ENCODE measurements at regions not wholly inside any gene's neighbourhood (a gene's known extent, or its start where the extent isn't known, plus 50 kb on each side); places are given as distances from the start of the nearest gene placed in this dataset.

DNA sequence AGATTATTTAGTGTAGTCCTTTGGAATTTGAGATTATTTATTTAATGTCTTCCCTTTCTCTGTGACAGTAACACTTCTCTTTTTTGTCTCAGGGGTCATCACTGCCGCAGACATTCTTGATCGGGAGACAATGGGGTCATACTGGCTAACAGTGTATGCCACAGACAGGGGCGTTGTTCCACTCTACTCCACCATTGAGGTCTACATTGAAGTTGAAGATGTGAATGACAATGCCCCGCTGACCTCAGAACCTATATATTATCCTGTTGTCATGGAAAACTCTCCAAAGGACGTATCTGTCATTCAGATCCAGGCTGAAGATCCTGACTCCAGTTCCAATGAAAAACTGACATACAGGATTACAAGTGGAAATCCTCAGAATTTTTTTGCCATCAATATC is 299.9 kb downstream of the FAT3 start:
- TF ChIP-seq, protein P1, sequence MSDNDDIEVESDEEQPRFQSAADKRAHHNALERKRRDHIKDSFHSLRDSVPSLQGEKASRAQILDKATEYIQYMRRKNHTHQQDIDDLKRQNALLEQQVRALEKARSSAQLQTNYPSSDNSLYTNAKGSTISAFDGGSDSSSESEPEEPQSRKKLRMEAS (IDR thresholded peaks at IDR 0.05): no peak
- TF ChIP-seq, protein P2, sequence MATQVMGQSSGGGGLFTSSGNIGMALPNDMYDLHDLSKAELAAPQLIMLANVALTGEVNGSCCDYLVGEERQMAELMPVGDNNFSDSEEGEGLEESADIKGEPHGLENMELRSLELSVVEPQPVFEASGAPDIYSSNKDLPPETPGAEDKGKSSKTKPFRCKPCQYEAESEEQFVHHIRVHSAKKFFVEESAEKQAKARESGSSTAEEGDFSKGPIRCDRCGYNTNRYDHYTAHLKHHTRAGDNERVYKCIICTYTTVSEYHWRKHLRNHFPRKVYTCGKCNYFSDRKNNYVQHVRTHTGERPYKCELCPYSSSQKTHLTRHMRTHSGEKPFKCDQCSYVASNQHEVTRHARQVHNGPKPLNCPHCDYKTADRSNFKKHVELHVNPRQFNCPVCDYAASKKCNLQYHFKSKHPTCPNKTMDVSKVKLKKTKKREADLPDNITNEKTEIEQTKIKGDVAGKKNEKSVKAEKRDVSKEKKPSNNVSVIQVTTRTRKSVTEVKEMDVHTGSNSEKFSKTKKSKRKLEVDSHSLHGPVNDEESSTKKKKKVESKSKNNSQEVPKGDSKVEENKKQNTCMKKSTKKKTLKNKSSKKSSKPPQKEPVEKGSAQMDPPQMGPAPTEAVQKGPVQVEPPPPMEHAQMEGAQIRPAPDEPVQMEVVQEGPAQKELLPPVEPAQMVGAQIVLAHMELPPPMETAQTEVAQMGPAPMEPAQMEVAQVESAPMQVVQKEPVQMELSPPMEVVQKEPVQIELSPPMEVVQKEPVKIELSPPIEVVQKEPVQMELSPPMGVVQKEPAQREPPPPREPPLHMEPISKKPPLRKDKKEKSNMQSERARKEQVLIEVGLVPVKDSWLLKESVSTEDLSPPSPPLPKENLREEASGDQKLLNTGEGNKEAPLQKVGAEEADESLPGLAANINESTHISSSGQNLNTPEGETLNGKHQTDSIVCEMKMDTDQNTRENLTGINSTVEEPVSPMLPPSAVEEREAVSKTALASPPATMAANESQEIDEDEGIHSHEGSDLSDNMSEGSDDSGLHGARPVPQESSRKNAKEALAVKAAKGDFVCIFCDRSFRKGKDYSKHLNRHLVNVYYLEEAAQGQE (IDR thresholded peaks at IDR 0.05; ENCODE audit: borderline replicate concordance in 1 of 2, low read depth in 1 of 2, low read length in 2 of 2): no peak
- no peak for TF ChIP-seq NFIC (IDR thresholded peaks at IDR 0.05; ENCODE audit: low read length)
- TF ChIP-seq, protein P3, sequence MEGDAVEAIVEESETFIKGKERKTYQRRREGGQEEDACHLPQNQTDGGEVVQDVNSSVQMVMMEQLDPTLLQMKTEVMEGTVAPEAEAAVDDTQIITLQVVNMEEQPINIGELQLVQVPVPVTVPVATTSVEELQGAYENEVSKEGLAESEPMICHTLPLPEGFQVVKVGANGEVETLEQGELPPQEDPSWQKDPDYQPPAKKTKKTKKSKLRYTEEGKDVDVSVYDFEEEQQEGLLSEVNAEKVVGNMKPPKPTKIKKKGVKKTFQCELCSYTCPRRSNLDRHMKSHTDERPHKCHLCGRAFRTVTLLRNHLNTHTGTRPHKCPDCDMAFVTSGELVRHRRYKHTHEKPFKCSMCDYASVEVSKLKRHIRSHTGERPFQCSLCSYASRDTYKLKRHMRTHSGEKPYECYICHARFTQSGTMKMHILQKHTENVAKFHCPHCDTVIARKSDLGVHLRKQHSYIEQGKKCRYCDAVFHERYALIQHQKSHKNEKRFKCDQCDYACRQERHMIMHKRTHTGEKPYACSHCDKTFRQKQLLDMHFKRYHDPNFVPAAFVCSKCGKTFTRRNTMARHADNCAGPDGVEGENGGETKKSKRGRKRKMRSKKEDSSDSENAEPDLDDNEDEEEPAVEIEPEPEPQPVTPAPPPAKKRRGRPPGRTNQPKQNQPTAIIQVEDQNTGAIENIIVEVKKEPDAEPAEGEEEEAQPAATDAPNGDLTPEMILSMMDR (CRISPR knock-in tag; IDR thresholded peaks at IDR 0.05): no peak
- TF ChIP-seq, protein P4, sequence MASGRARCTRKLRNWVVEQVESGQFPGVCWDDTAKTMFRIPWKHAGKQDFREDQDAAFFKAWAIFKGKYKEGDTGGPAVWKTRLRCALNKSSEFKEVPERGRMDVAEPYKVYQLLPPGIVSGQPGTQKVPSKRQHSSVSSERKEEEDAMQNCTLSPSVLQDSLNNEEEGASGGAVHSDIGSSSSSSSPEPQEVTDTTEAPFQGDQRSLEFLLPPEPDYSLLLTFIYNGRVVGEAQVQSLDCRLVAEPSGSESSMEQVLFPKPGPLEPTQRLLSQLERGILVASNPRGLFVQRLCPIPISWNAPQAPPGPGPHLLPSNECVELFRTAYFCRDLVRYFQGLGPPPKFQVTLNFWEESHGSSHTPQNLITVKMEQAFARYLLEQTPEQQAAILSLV (CRISPR knock-in tag; IDR thresholded peaks at IDR 0.05; ENCODE audit: borderline replicate concordance): no peak
